GM23338 (cell line): ENCODE measurements at regions not wholly inside any gene's neighbourhood (a gene's known extent, or its start where the extent isn't known, plus 50 kb on each side); places are given as distances from the start of the nearest gene placed in this dataset.
A peak's percentile ranks its signal among the peaks of the same experiment; 100 is the strongest.

Experiments used
- ATAC-seq: fragments of 200-7000 bp; cut with Tn5 transposase; 3 replicates; pipeline ENCODE4 v1.9.1; 2020
- DNase-seq: peaks from one replicate; pipeline ENCODE4 v3.0.0-alpha.2; 2015; ENCODE audit warnings: low spot score
- H2AFZ ChIP-seq: fragments of 200-600 bp; sonication (generic); 2 replicates; pipeline ENCODE4 v1.8.0; 2016; ENCODE audit warnings: antibody characterized with exemption, mild to moderate bottlenecking, moderate library complexity
- H3F3A ChIP-seq: fragments of 200-600 bp; sonication (generic); replicated peaks from 2 replicates; pipeline ENCODE4 v1.8.0; 2017; ENCODE audit warnings: antibody characterized with exemption, mixed run types, low read depth
- H3K27ac ChIP-seq: fragments of 200-600 bp; sonication (generic); 2 replicates; pipeline ENCODE4 v1.6.1; 2016; ENCODE audit warnings: low read depth
- H3K27me3 ChIP-seq: fragments of 200-600 bp; sonication (generic); 2 replicates; pipeline ENCODE4 v1.8.0; 2016; ENCODE audit warnings: mild to moderate bottlenecking, mixed run types, moderate library complexity; ENCODE audit not compliant: insufficient read depth
- H3K36me3 ChIP-seq: fragments of 200-600 bp; sonication (generic); 2 replicates; pipeline ENCODE4 v1.8.0; 2016; ENCODE audit warnings: mild to moderate bottlenecking; ENCODE audit not compliant: insufficient read depth
- H3K4me1 ChIP-seq: fragments of 200-600 bp; sonication (generic); 2 replicates; pipeline ENCODE4 v1.8.0; 2016; ENCODE audit warnings: mild to moderate bottlenecking, moderate library complexity; ENCODE audit not compliant: insufficient read depth
- H3K4me2 ChIP-seq: fragments of 200-600 bp; sonication (generic); 2 replicates; pipeline ENCODE4 v1.7.1; 2017; ENCODE audit warnings: mixed run types
- H3K4me3 ChIP-seq: fragments of 200-600 bp; sonication (generic); 2 replicates; pipeline ENCODE4 v1.6.1; 2016; ENCODE audit warnings: mixed run types
- H3K79me2 ChIP-seq: fragments of 200-600 bp; sonication (generic); replicated peaks from 2 replicates; pipeline ENCODE4 v1.8.0; 2017; ENCODE audit warnings: mild to moderate bottlenecking; ENCODE audit not compliant: insufficient read depth
- H3K9me2 ChIP-seq: fragments of 200-600 bp; sonication (generic); 2 replicates; pipeline ENCODE4 v1.8.0; 2017; ENCODE audit not compliant: insufficient read depth
- H4K20me1 ChIP-seq: fragments of 200-600 bp; sonication (generic); replicated peaks from 2 replicates; pipeline ENCODE4 v1.8.0; 2017; ENCODE audit warnings: mild to moderate bottlenecking; ENCODE audit not compliant: insufficient read depth
- H3K27ac Mint-ChIP-seq: 2 replicates; pipeline ENCODE4 v1.8.0; 2020; ENCODE audit warnings: inconsistent platforms, mild to moderate bottlenecking, moderate library complexity, mixed read lengths
- H3K27me3 Mint-ChIP-seq: 3 replicates; pipeline ENCODE4 v1.8.0; 2022; ENCODE audit warnings: low read depth, mild to moderate bottlenecking, moderate library complexity, mixed read lengths, inconsistent platforms; ENCODE audit not compliant: insufficient read depth, poor library complexity
- H3K36me3 Mint-ChIP-seq: 3 replicates; pipeline ENCODE4 v1.8.0; 2021; ENCODE audit warnings: low read depth, mild to moderate bottlenecking, inconsistent platforms, moderate library complexity, mixed read lengths
- H3K4me1 Mint-ChIP-seq: 3 replicates; pipeline ENCODE4 v1.8.0; 2020; ENCODE audit warnings: mild to moderate bottlenecking, inconsistent platforms, mixed read lengths
- H3K4me3 Mint-ChIP-seq: 3 replicates; pipeline ENCODE4 v1.8.0; 2021; ENCODE audit warnings: moderate library complexity, mild to moderate bottlenecking, inconsistent platforms, mixed read lengths
- H3K9me3 Mint-ChIP-seq: 3 replicates; pipeline ENCODE4 v1.8.0; 2020; ENCODE audit warnings: moderate library complexity, mild to moderate bottlenecking, inconsistent platforms, mixed read lengths
- CREB1 ChIP-seq: fragments of 250-450 bp; sonication (Bioruptor Pico); IDR thresholded peaks from 2 replicates; pipeline ENCODE4 v1.5.0; 2020; ENCODE audit warnings: low read depth, mild to moderate bottlenecking, moderate library complexity
- CTCF ChIP-seq, 2 experiments: fragments of 200-600 bp in 1 of 2; sonication (generic) in 1 of 2; conservative IDR thresholded peaks; 2 replicates each; pipeline versions ENCODE4 v1.5.1 to v1.6.1; 2016 to 2017; ENCODE audit warnings: antibody characterized with exemption in 2 of 2, low read depth in 2 of 2, mild to moderate bottlenecking in 2 of 2, moderate library complexity in 1 of 2
- EZH2 ChIP-seq: fragments of 200-600 bp; sonication (generic); IDR thresholded peaks from one replicate; pipeline ENCODE4 v1.8.0; 2017; ENCODE audit warnings: antibody characterized with exemption, mild to moderate bottlenecking, low read depth; ENCODE audit not compliant: unreplicated experiment
- EZH2phosphoT487 ChIP-seq: fragments of 200-600 bp; sonication (generic); IDR thresholded peaks from one replicate; pipeline ENCODE4 v1.8.1; 2018; ENCODE audit warnings: antibody characterized with exemption; ENCODE audit not compliant: unreplicated experiment
- JUNB ChIP-seq: IDR thresholded peaks from one replicate; pipeline ENCODE4 v1.6.1; 2016; ENCODE audit warnings: antibody characterized with exemption; ENCODE audit not compliant: unreplicated experiment
- NANOG ChIP-seq: IDR thresholded peaks from 2 replicates; pipeline ENCODE4 v1.6.1; 2016; ENCODE audit warnings: antibody characterized with exemption, borderline replicate concordance
- POLR2AphosphoS5 ChIP-seq: IDR thresholded peaks from 2 replicates; pipeline ENCODE4 v1.6.1; 2016; ENCODE audit warnings: antibody characterized with exemption, low read depth
- STAT1 ChIP-seq: IDR thresholded peaks from one replicate; pipeline ENCODE4 v1.6.1; 2016; ENCODE audit warnings: antibody characterized with exemption; ENCODE audit not compliant: unreplicated experiment
- ZNF114 ChIP-seq: fragments of 250-450 bp; sonication (Bioruptor Pico); IDR thresholded peaks from 2 replicates; pipeline ENCODE4 v1.5.0; 2020; ENCODE audit warnings: mild to moderate bottlenecking, moderate library complexity
- ZNF331 ChIP-seq: fragments of 250-450 bp; sonication (Bioruptor Pico); IDR thresholded peaks from 2 replicates; pipeline ENCODE4 v1.5.0; 2020; ENCODE audit warnings: low read depth, mild to moderate bottlenecking, moderate library complexity
- ZNF462 ChIP-seq: fragments of 250-450 bp; sonication (Bioruptor Pico); IDR thresholded peaks from 2 replicates; pipeline ENCODE4 v1.5.0; 2020; ENCODE audit warnings: mild to moderate bottlenecking, moderate library complexity
- TF ChIP-seq, protein P1 (sequence below): IDR thresholded peaks from 2 replicates; pipeline ENCODE4 v1.6.1; 2016; ENCODE audit warnings: antibody characterized with exemption
- TF ChIP-seq, protein P2 (sequence below): IDR thresholded peaks from one replicate; pipeline ENCODE4 v1.6.1; 2018; ENCODE audit warnings: antibody characterized with exemption; ENCODE audit not compliant: unreplicated experiment

GRCh38 chr6:67663105-67663895, 971.8 kb upstream of the ADGRB3 start:
- TF ChIP-seq CTCF (conservative IDR thresholded peaks at IDR 0.05; ENCODE audit: low read depth in 2 of 2) (no peak), POLR2AphosphoS5 (no peak), JUNB (no peak), EZH2phosphoT487 (no peak), ZNF331 (no peak), STAT1 (no peak), CREB1 (CRISPR knock-in tag) (no peak), ZNF462 (CRISPR knock-in tag) (no peak), EZH2 (no peak), ZNF114 (CRISPR knock-in tag) (no peak), NANOG (no peak)
- TF ChIP-seq, protein P1, sequence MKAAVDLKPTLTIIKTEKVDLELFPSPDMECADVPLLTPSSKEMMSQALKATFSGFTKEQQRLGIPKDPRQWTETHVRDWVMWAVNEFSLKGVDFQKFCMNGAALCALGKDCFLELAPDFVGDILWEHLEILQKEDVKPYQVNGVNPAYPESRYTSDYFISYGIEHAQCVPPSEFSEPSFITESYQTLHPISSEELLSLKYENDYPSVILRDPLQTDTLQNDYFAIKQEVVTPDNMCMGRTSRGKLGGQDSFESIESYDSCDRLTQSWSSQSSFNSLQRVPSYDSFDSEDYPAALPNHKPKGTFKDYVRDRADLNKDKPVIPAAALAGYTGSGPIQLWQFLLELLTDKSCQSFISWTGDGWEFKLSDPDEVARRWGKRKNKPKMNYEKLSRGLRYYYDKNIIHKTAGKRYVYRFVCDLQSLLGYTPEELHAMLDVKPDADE = no peak
- TF ChIP-seq, protein P2, sequence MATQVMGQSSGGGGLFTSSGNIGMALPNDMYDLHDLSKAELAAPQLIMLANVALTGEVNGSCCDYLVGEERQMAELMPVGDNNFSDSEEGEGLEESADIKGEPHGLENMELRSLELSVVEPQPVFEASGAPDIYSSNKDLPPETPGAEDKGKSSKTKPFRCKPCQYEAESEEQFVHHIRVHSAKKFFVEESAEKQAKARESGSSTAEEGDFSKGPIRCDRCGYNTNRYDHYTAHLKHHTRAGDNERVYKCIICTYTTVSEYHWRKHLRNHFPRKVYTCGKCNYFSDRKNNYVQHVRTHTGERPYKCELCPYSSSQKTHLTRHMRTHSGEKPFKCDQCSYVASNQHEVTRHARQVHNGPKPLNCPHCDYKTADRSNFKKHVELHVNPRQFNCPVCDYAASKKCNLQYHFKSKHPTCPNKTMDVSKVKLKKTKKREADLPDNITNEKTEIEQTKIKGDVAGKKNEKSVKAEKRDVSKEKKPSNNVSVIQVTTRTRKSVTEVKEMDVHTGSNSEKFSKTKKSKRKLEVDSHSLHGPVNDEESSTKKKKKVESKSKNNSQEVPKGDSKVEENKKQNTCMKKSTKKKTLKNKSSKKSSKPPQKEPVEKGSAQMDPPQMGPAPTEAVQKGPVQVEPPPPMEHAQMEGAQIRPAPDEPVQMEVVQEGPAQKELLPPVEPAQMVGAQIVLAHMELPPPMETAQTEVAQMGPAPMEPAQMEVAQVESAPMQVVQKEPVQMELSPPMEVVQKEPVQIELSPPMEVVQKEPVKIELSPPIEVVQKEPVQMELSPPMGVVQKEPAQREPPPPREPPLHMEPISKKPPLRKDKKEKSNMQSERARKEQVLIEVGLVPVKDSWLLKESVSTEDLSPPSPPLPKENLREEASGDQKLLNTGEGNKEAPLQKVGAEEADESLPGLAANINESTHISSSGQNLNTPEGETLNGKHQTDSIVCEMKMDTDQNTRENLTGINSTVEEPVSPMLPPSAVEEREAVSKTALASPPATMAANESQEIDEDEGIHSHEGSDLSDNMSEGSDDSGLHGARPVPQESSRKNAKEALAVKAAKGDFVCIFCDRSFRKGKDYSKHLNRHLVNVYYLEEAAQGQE = no peak
- peaks cover 2% of the 10 kb centered on the region for H3K27me3 Mint-ChIP-seq
- H2AFZ ChIP-seq = peak overlapping the region; percentile 43; the same call in 1 of the 2 replicates
- H3K27ac Mint-ChIP-seq = no peak overlapping the region
- ATAC-seq (no peak), DNase-seq (no peak)
- H3K9me2 ChIP-seq = peaks cover 6% of the 10 kb centered on the region; the same call in 1 of the 2 replicates
- 0 out of 3 replicates have a peak, but pooled peaks cover 4% of the 10 kb centered on the region for H3K36me3 Mint-ChIP-seq
- H3K27ac ChIP-seq = no peak overlapping the region
- peaks cover 9% of the 10 kb centered on the region; the same call in 2 of the 3 replicates for H3K9me3 Mint-ChIP-seq
- H3K4me1 Mint-ChIP-seq = no peaks in the 10 kb centered on the region
- no peaks in the 10 kb centered on the region for H3K4me1 ChIP-seq
- no peaks in the 10 kb centered on the region for H3K27me3 ChIP-seq
- no peak overlapping the region for H3K4me3 Mint-ChIP-seq
- no peaks in the 10 kb centered on the region for H3K79me2 ChIP-seq
- H3K36me3 ChIP-seq = no peaks in the 10 kb centered on the region
- H3K4me3 ChIP-seq = no peak overlapping the region
- H3K4me2 ChIP-seq = no peak overlapping the region
- no peaks in the 10 kb centered on the region for H3F3A ChIP-seq
- H4K20me1 ChIP-seq = no peaks in the 10 kb centered on the region
